Mesothelial cell of epicardium (in vitro differentiated cells): ENCODE measurements at regions not wholly inside any gene's neighbourhood (a gene's known extent, or its start where the extent isn't known, plus 50 kb on each side); places are given as distances from the start of the nearest gene placed in this dataset.

Experiments used
- DNase-seq, 2 experiments: peaks; one replicate each; pipeline ENCODE4 v3.0.0; 2021; ENCODE audit warnings: low spot score in 2 of 2; ENCODE audit not compliant: unreplicated experiment in 2 of 2
- H3K27ac Mint-ChIP-seq: 2 replicates; pipeline ENCODE4 v1.8.0; 2021; ENCODE audit warnings: mixed read lengths
- H3K27me3 Mint-ChIP-seq: 2 replicates; pipeline ENCODE4 v1.8.0; 2021; ENCODE audit warnings: low read depth, mixed read lengths
- H3K36me3 Mint-ChIP-seq: 2 replicates; pipeline ENCODE4 v1.8.0; 2021; ENCODE audit warnings: mixed read lengths
- H3K4me1 Mint-ChIP-seq: 2 replicates; pipeline ENCODE4 v1.8.0; 2021; ENCODE audit warnings: mixed read lengths
- H3K4me3 Mint-ChIP-seq: 2 replicates; pipeline ENCODE4 v1.8.0; 2021; ENCODE audit warnings: mild to moderate bottlenecking, moderate library complexity, mixed read lengths
- H3K9me3 Mint-ChIP-seq: 2 replicates; pipeline ENCODE4 v1.8.0; 2021; ENCODE audit warnings: mixed read lengths
- CTCF ChIP-seq: fragments of 200-600 bp; sonication (generic); IDR thresholded peaks from one replicate; pipeline ENCODE4 v1.5.0; 2021; ENCODE audit warnings: antibody characterized with exemption; ENCODE audit not compliant: unreplicated experiment

- Mint-ChIP-seq H3K4me3 (no peak overlapping the region), H3K27ac (no peak overlapping the region), H3K9me3 (peaks cover 7% of the 10 kb centered on the region), H3K36me3 (peaks cover 3% of the 10 kb centered on the region), H3K27me3 (no peaks in the 10 kb centered on the region), H3K4me1 (peaks cover 11% of the 10 kb centered on the region)
- no peak for TF ChIP-seq CTCF
- DNase-seq: no peak
Observed at GRCh38 chr5:171654881-171655280, 130.7 kb upstream of the SMIM23 start.

- Mint-ChIP-seq H3K9me3 (peaks cover 7% of the 10 kb centered on the region), H3K4me1 (peaks cover 12% of the 10 kb centered on the region), H3K27ac (no peak overlapping the region), H3K36me3 (peaks cover 3% of the 10 kb centered on the region), H3K27me3 (no peaks in the 10 kb centered on the region), H3K4me3 (no peak overlapping the region)
- DNase-seq: no peak
- TF ChIP-seq CTCF: no peak
Observed at GRCh38 chr5:171657473-171657872, 128.1 kb upstream of the SMIM23 start.

- H3K36me3 Mint-ChIP-seq: no peaks in the 10 kb centered on the region
- H3K27me3 Mint-ChIP-seq: no peaks in the 10 kb centered on the region
- peaks cover 12% of the 10 kb centered on the region for H3K4me1 Mint-ChIP-seq
- H3K9me3 Mint-ChIP-seq: peaks cover 12% of the 10 kb centered on the region
- H3K27ac Mint-ChIP-seq: no peak overlapping the region
- DNase-seq: no peak
- H3K4me3 Mint-ChIP-seq: no peak overlapping the region
- no peak for TF ChIP-seq CTCF
Observed at GRCh38 chr5:171659896-171660295, 125.7 kb upstream of the SMIM23 start.

- Mint-ChIP-seq H3K4me3 (no peak overlapping the region), H3K27me3 (no peaks in the 10 kb centered on the region), H3K4me1 (peaks cover 12% of the 10 kb centered on the region), H3K36me3 (no peaks in the 10 kb centered on the region), H3K27ac (no peak overlapping the region), H3K9me3 (peaks cover 12% of the 10 kb centered on the region)
- TF ChIP-seq CTCF: no peak
- DNase-seq: no peak
Observed at GRCh38 chr5:171660434-171660833, 125.2 kb upstream of the SMIM23 start.

- H3K27ac Mint-ChIP-seq: no peak overlapping the region
- no peak overlapping the region for H3K4me3 Mint-ChIP-seq
- TF ChIP-seq CTCF: no peak
- H3K4me1 Mint-ChIP-seq: peaks cover 12% of the 10 kb centered on the region
- DNase-seq: no peak
- no peaks in the 10 kb centered on the region for H3K36me3 Mint-ChIP-seq
- no peaks in the 10 kb centered on the region for H3K27me3 Mint-ChIP-seq
- H3K9me3 Mint-ChIP-seq: peaks cover 12% of the 10 kb centered on the region
Observed at GRCh38 chr5:171661143-171661542, 124.5 kb upstream of the SMIM23 start.
